ENCODE measurements at regions not wholly inside any gene's neighbourhood (a gene's known extent, or its start where the extent isn't known, plus 50 kb on each side); places are given as distances from the start of the nearest gene placed in this dataset.

- Histone ChIP-seq H3K27me3 (replicated peaks; ENCODE audit: insufficient read depth, low read length) (no peaks in the 10 kb centered on the region), H3K4me1 (ENCODE audit: low read length) (no peaks in the 10 kb centered on the region), H3F3A (ENCODE audit: insufficient read depth, low read length) (no peaks in the 10 kb centered on the region), H3K27ac (ENCODE audit: low read length) (no peak overlapping the region), H4K20me1 (ENCODE audit: insufficient read depth, low read length) (no peaks in the 10 kb centered on the region), H3K9me2 (replicated peaks; ENCODE audit: insufficient read depth, low read length) (no peaks in the 10 kb centered on the region), H3K4me3 (ENCODE audit: low read length) (no peak overlapping the region), H3K9ac (ENCODE audit: low read length) (no peak overlapping the region), H3K4me2 (ENCODE audit: low read depth, low read length) (no peak overlapping the region), H3K79me2 (ENCODE audit: low read length) (no peaks in the 10 kb centered on the region), H2AFZ (ENCODE audit: low read length) (no peak overlapping the region), H3K9me3 (replicated peaks; ENCODE audit: insufficient read depth, low read length) (no peaks in the 10 kb centered on the region), H3K36me3 (replicated peaks; ENCODE audit: insufficient read depth, low read length) (no peaks in the 10 kb centered on the region)
- TF ChIP-seq EZH2phosphoT487 (IDR thresholded peaks at IDR 0.05; ENCODE audit: low read length), result no peak
- no peak for TF ChIP-seq CTCF (IDR thresholded peaks at IDR 0.05; ENCODE audit: low read length)
- no peak for TF ChIP-seq EZH2 (optimal IDR thresholded peaks at IDR 0.05; ENCODE audit: low read depth, low read length)
- no peak for DNase-seq
These were observed 1309.7 kb downstream of the REEP3 start for GRCh38 chr10:64830869-64831268.

- no peak overlapping the region for H3K27ac ChIP-seq (ENCODE audit: low read length)
- no peaks in the 10 kb centered on the region for H3K9me2 ChIP-seq (replicated peaks; ENCODE audit: insufficient read depth, low read length)
- no peak for TF ChIP-seq EZH2 (optimal IDR thresholded peaks at IDR 0.05; ENCODE audit: low read depth, low read length)
- no peak overlapping the region for H3K4me3 ChIP-seq (ENCODE audit: low read length)
- no peaks in the 10 kb centered on the region for H4K20me1 ChIP-seq (ENCODE audit: insufficient read depth, low read length)
- H3K9ac ChIP-seq (ENCODE audit: low read length), result no peak overlapping the region
- H3K9me3 ChIP-seq (replicated peaks; ENCODE audit: insufficient read depth, low read length), result no peaks in the 10 kb centered on the region
- no peaks in the 10 kb centered on the region for H3K27me3 ChIP-seq (replicated peaks; ENCODE audit: insufficient read depth, low read length)
- no peaks in the 10 kb centered on the region for H3K36me3 ChIP-seq (replicated peaks; ENCODE audit: insufficient read depth, low read length)
- H3F3A ChIP-seq (ENCODE audit: insufficient read depth, low read length), result no peaks in the 10 kb centered on the region
- no peak for DNase-seq
- H3K79me2 ChIP-seq (ENCODE audit: low read length), result no peaks in the 10 kb centered on the region
- H3K4me1 ChIP-seq (ENCODE audit: low read length), result no peaks in the 10 kb centered on the region
- no peak overlapping the region for H2AFZ ChIP-seq (ENCODE audit: low read length)
- H3K4me2 ChIP-seq (ENCODE audit: low read depth, low read length), result no peak overlapping the region
These were observed 1319.1 kb downstream of the REEP3 start for GRCh38 chr10:64840341-64840740.

- Histone ChIP-seq H3K4me2 (ENCODE audit: low read depth, low read length) (no peak overlapping the region), H3K27me3 (replicated peaks; ENCODE audit: insufficient read depth, low read length) (no peaks in the 10 kb centered on the region), H4K20me1 (ENCODE audit: insufficient read depth, low read length) (no peaks in the 10 kb centered on the region), H3K4me3 (ENCODE audit: low read length) (no peak overlapping the region), H3K9me2 (replicated peaks; ENCODE audit: insufficient read depth, low read length) (no peaks in the 10 kb centered on the region), H3K9me3 (replicated peaks; ENCODE audit: insufficient read depth, low read length) (no peaks in the 10 kb centered on the region), H2AFZ (ENCODE audit: low read length) (no peak overlapping the region), H3K27ac (ENCODE audit: low read length) (no peak overlapping the region), H3F3A (ENCODE audit: insufficient read depth, low read length) (no peaks in the 10 kb centered on the region), H3K9ac (ENCODE audit: low read length) (no peak overlapping the region), H3K36me3 (replicated peaks; ENCODE audit: insufficient read depth, low read length) (no peaks in the 10 kb centered on the region), H3K4me1 (ENCODE audit: low read length) (no peaks in the 10 kb centered on the region), H3K79me2 (ENCODE audit: low read length) (no peaks in the 10 kb centered on the region)
- no peak for DNase-seq
- no peak for TF ChIP-seq EZH2phosphoT487 (IDR thresholded peaks at IDR 0.05; ENCODE audit: low read length)
- TF ChIP-seq EZH2 (optimal IDR thresholded peaks at IDR 0.05; ENCODE audit: low read depth, low read length), result no peak
- no peak for TF ChIP-seq CTCF (IDR thresholded peaks at IDR 0.05; ENCODE audit: low read length)
These were observed 1325.5 kb downstream of the REEP3 start for GRCh38 chr10:64846700-64847099.

GRCh38 chr10:64855941-64856340 lies 1334.7 kb downstream of the REEP3 start:
- no peak for DNase-seq
- H3K27me3 ChIP-seq (replicated peaks; ENCODE audit: insufficient read depth, low read length), result no peaks in the 10 kb centered on the region
- H3K4me1 ChIP-seq (ENCODE audit: low read length), result no peaks in the 10 kb centered on the region
- H3K9me3 ChIP-seq (replicated peaks; ENCODE audit: insufficient read depth, low read length), result no peaks in the 10 kb centered on the region
- H3K36me3 ChIP-seq (replicated peaks; ENCODE audit: insufficient read depth, low read length), result no peaks in the 10 kb centered on the region
- H4K20me1 ChIP-seq (ENCODE audit: insufficient read depth, low read length), result no peaks in the 10 kb centered on the region
- no peak overlapping the region for H3K9ac ChIP-seq (ENCODE audit: low read length)
- no peak for TF ChIP-seq EZH2 (optimal IDR thresholded peaks at IDR 0.05; ENCODE audit: low read depth, low read length)
- no peak for TF ChIP-seq CTCF (IDR thresholded peaks at IDR 0.05; ENCODE audit: low read length)
- TF ChIP-seq EZH2phosphoT487 (IDR thresholded peaks at IDR 0.05; ENCODE audit: low read length), result no peak
- H3K9me2 ChIP-seq (replicated peaks; ENCODE audit: insufficient read depth, low read length), result no peaks in the 10 kb centered on the region
- H3K4me2 ChIP-seq (ENCODE audit: low read depth, low read length), result no peak overlapping the region
- H3F3A ChIP-seq (ENCODE audit: insufficient read depth, low read length), result no peaks in the 10 kb centered on the region
- H2AFZ ChIP-seq (ENCODE audit: low read length), result no peak overlapping the region
- H3K79me2 ChIP-seq (ENCODE audit: low read length), result no peaks in the 10 kb centered on the region
- H3K27ac ChIP-seq (ENCODE audit: low read length), result no peak overlapping the region
- H3K4me3 ChIP-seq (ENCODE audit: low read length), result no peak overlapping the region

Measured in MM.1S (cell line).